Keratinocyte (primary cell): ENCODE measurements at regions not wholly inside any gene's neighbourhood (a gene's known extent, or its start where the extent isn't known, plus 50 kb on each side); places are given as distances from the start of the nearest gene placed in this dataset.

Experiments used
- CTCF ChIP-seq, 3 experiments: IDR thresholded peaks in 1 of 3; conservative IDR thresholded peaks in 1 of 3; optimal IDR thresholded peaks in 1 of 3; 2 replicates in 2 of 3; 3 replicates in 1 of 3; pipeline versions ENCODE3 to v1.5.1; 2011; ENCODE audit warnings: low read length in 3 of 3, mild to moderate bottlenecking in 3 of 3, moderate library complexity in 2 of 3, control low read depth in 1 of 3, inconsistent platforms in 1 of 3; ENCODE audit not compliant: insufficient read depth in 2 of 3; ENCODE audit errors: extremely low read depth in 1 of 3
- EZH2 ChIP-seq: IDR thresholded peaks from one replicate; pipeline ENCODE4 v1.6.1; 2012; ENCODE audit warnings: inconsistent platforms, mild to moderate bottlenecking, low read length, moderate library complexity

GRCh38 chr2:165033402-165033801 lies 78.1 kb upstream of the SLC38A11 start:
- TF ChIP-seq CTCF (optimal IDR thresholded peaks at IDR 0.05 in 1 of 3, IDR thresholded peaks at IDR 0.05 in 1 of 3, conservative IDR thresholded peaks at IDR 0.05 in 1 of 3; ENCODE audit: extremely low read depth in 1 of 3, insufficient read depth in 2 of 3, low read length in 3 of 3) (no peak), EZH2 (no peak)
